ENCODE measurements at regions not wholly inside any gene's neighbourhood (a gene's known extent, or its start where the extent isn't known, plus 50 kb on each side); places are given as distances from the start of the nearest gene placed in this dataset.

GRCh38 chr2:173741759-173742158 is 223.4 kb downstream of the SP3 start:
- TF ChIP-seq, protein P1, sequence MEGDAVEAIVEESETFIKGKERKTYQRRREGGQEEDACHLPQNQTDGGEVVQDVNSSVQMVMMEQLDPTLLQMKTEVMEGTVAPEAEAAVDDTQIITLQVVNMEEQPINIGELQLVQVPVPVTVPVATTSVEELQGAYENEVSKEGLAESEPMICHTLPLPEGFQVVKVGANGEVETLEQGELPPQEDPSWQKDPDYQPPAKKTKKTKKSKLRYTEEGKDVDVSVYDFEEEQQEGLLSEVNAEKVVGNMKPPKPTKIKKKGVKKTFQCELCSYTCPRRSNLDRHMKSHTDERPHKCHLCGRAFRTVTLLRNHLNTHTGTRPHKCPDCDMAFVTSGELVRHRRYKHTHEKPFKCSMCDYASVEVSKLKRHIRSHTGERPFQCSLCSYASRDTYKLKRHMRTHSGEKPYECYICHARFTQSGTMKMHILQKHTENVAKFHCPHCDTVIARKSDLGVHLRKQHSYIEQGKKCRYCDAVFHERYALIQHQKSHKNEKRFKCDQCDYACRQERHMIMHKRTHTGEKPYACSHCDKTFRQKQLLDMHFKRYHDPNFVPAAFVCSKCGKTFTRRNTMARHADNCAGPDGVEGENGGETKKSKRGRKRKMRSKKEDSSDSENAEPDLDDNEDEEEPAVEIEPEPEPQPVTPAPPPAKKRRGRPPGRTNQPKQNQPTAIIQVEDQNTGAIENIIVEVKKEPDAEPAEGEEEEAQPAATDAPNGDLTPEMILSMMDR (IDR thresholded peaks at IDR 0.05), result no peak
- TF ChIP-seq POLR2AphosphoS5 (IDR thresholded peaks at IDR 0.05) (no peak), POLR2A (IDR thresholded peaks at IDR 0.05) (no peak), EP300 (IDR thresholded peaks at IDR 0.05) (no peak)

All from stomach (tissue), 4 donors.